GM23338 (cell line): ENCODE measurements at regions not wholly inside any gene's neighbourhood (a gene's known extent, or its start where the extent isn't known, plus 50 kb on each side); places are given as distances from the start of the nearest gene placed in this dataset.

Experiments used
- ATAC-seq: fragments of 200-7000 bp; cut with Tn5 transposase; 3 replicates; pipeline ENCODE4 v1.9.1; 2020
- DNase-seq: peaks from one replicate; pipeline ENCODE4 v3.0.0-alpha.2; 2015; ENCODE audit warnings: low spot score
- H2AFZ ChIP-seq: fragments of 200-600 bp; sonication (generic); 2 replicates; pipeline ENCODE4 v1.8.0; 2016; ENCODE audit warnings: antibody characterized with exemption, mild to moderate bottlenecking, moderate library complexity
- H3F3A ChIP-seq: fragments of 200-600 bp; sonication (generic); replicated peaks from 2 replicates; pipeline ENCODE4 v1.8.0; 2017; ENCODE audit warnings: antibody characterized with exemption, mixed run types, low read depth
- H3K27ac ChIP-seq: fragments of 200-600 bp; sonication (generic); 2 replicates; pipeline ENCODE4 v1.6.1; 2016; ENCODE audit warnings: low read depth
- H3K27me3 ChIP-seq: fragments of 200-600 bp; sonication (generic); 2 replicates; pipeline ENCODE4 v1.8.0; 2016; ENCODE audit warnings: mild to moderate bottlenecking, mixed run types, moderate library complexity; ENCODE audit not compliant: insufficient read depth
- H3K36me3 ChIP-seq: fragments of 200-600 bp; sonication (generic); 2 replicates; pipeline ENCODE4 v1.8.0; 2016; ENCODE audit warnings: mild to moderate bottlenecking; ENCODE audit not compliant: insufficient read depth
- H3K4me1 ChIP-seq: fragments of 200-600 bp; sonication (generic); 2 replicates; pipeline ENCODE4 v1.8.0; 2016; ENCODE audit warnings: mild to moderate bottlenecking, moderate library complexity; ENCODE audit not compliant: insufficient read depth
- H3K4me2 ChIP-seq: fragments of 200-600 bp; sonication (generic); 2 replicates; pipeline ENCODE4 v1.7.1; 2017; ENCODE audit warnings: mixed run types
- H3K4me3 ChIP-seq: fragments of 200-600 bp; sonication (generic); 2 replicates; pipeline ENCODE4 v1.6.1; 2016; ENCODE audit warnings: mixed run types
- H3K79me2 ChIP-seq: fragments of 200-600 bp; sonication (generic); replicated peaks from 2 replicates; pipeline ENCODE4 v1.8.0; 2017; ENCODE audit warnings: mild to moderate bottlenecking; ENCODE audit not compliant: insufficient read depth
- H3K9me2 ChIP-seq: fragments of 200-600 bp; sonication (generic); 2 replicates; pipeline ENCODE4 v1.8.0; 2017; ENCODE audit not compliant: insufficient read depth
- H4K20me1 ChIP-seq: fragments of 200-600 bp; sonication (generic); replicated peaks from 2 replicates; pipeline ENCODE4 v1.8.0; 2017; ENCODE audit warnings: mild to moderate bottlenecking; ENCODE audit not compliant: insufficient read depth
- H3K27ac Mint-ChIP-seq: 2 replicates; pipeline ENCODE4 v1.8.0; 2020; ENCODE audit warnings: inconsistent platforms, mild to moderate bottlenecking, moderate library complexity, mixed read lengths
- H3K27me3 Mint-ChIP-seq: 3 replicates; pipeline ENCODE4 v1.8.0; 2022; ENCODE audit warnings: low read depth, mild to moderate bottlenecking, moderate library complexity, mixed read lengths, inconsistent platforms; ENCODE audit not compliant: insufficient read depth, poor library complexity
- H3K36me3 Mint-ChIP-seq: 3 replicates; pipeline ENCODE4 v1.8.0; 2021; ENCODE audit warnings: low read depth, mild to moderate bottlenecking, inconsistent platforms, moderate library complexity, mixed read lengths
- H3K4me1 Mint-ChIP-seq: 3 replicates; pipeline ENCODE4 v1.8.0; 2020; ENCODE audit warnings: mild to moderate bottlenecking, inconsistent platforms, mixed read lengths
- H3K4me3 Mint-ChIP-seq: 3 replicates; pipeline ENCODE4 v1.8.0; 2021; ENCODE audit warnings: moderate library complexity, mild to moderate bottlenecking, inconsistent platforms, mixed read lengths
- H3K9me3 Mint-ChIP-seq: 3 replicates; pipeline ENCODE4 v1.8.0; 2020; ENCODE audit warnings: moderate library complexity, mild to moderate bottlenecking, inconsistent platforms, mixed read lengths
- CREB1 ChIP-seq: fragments of 250-450 bp; sonication (Bioruptor Pico); IDR thresholded peaks from 2 replicates; pipeline ENCODE4 v1.5.0; 2020; ENCODE audit warnings: low read depth, mild to moderate bottlenecking, moderate library complexity
- ETS1 ChIP-seq: IDR thresholded peaks from 2 replicates; pipeline ENCODE4 v1.6.1; 2016; ENCODE audit warnings: antibody characterized with exemption
- EZH2 ChIP-seq: fragments of 200-600 bp; sonication (generic); IDR thresholded peaks from one replicate; pipeline ENCODE4 v1.8.0; 2017; ENCODE audit warnings: antibody characterized with exemption, mild to moderate bottlenecking, low read depth; ENCODE audit not compliant: unreplicated experiment
- EZH2phosphoT487 ChIP-seq: fragments of 200-600 bp; sonication (generic); IDR thresholded peaks from one replicate; pipeline ENCODE4 v1.8.1; 2018; ENCODE audit warnings: antibody characterized with exemption; ENCODE audit not compliant: unreplicated experiment
- JUNB ChIP-seq: IDR thresholded peaks from one replicate; pipeline ENCODE4 v1.6.1; 2016; ENCODE audit warnings: antibody characterized with exemption; ENCODE audit not compliant: unreplicated experiment
- NANOG ChIP-seq: IDR thresholded peaks from 2 replicates; pipeline ENCODE4 v1.6.1; 2016; ENCODE audit warnings: antibody characterized with exemption, borderline replicate concordance
- POLR2AphosphoS5 ChIP-seq: IDR thresholded peaks from 2 replicates; pipeline ENCODE4 v1.6.1; 2016; ENCODE audit warnings: antibody characterized with exemption, low read depth
- STAT1 ChIP-seq: IDR thresholded peaks from one replicate; pipeline ENCODE4 v1.6.1; 2016; ENCODE audit warnings: antibody characterized with exemption; ENCODE audit not compliant: unreplicated experiment
- ZNF114 ChIP-seq: fragments of 250-450 bp; sonication (Bioruptor Pico); IDR thresholded peaks from 2 replicates; pipeline ENCODE4 v1.5.0; 2020; ENCODE audit warnings: mild to moderate bottlenecking, moderate library complexity
- ZNF331 ChIP-seq: fragments of 250-450 bp; sonication (Bioruptor Pico); IDR thresholded peaks from 2 replicates; pipeline ENCODE4 v1.5.0; 2020; ENCODE audit warnings: low read depth, mild to moderate bottlenecking, moderate library complexity
- TF ChIP-seq, protein P1 (sequence below): IDR thresholded peaks from one replicate; pipeline ENCODE4 v1.6.1; 2018; ENCODE audit warnings: antibody characterized with exemption; ENCODE audit not compliant: unreplicated experiment
- TF ChIP-seq, protein P2 (sequence below): fragments of 250-450 bp; sonication (Bioruptor Pico); IDR thresholded peaks from 2 replicates; pipeline ENCODE4 v1.5.0; 2020; ENCODE audit warnings: mild to moderate bottlenecking, moderate library complexity
- TF ChIP-seq, protein P3 (sequence below), 2 experiments: fragments of 200-600 bp in 1 of 2; sonication (generic) in 1 of 2; conservative IDR thresholded peaks; 2 replicates each; pipeline versions ENCODE4 v1.5.1 to v1.6.1; 2016 to 2017; ENCODE audit warnings: antibody characterized with exemption in 2 of 2, low read depth in 2 of 2, mild to moderate bottlenecking in 2 of 2, moderate library complexity in 1 of 2

DNA sequence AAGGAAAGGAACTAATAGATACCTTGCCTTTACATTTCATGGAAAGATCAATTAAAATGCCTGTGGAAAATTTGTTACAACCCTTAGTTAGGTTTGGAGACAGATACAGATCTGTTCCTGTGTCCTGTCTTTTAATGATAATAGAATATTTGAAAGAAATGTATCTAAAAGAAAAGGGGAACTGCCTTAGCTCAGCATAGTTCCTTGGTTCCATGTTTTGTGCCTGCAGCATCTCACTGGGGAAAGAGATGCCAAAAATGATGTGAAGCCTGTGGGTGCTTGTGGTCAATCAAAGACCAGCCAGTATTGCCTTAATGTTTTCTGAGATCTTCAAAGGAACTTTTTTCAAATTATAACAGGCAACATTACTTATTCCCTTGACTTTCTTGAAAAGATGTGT is 147.6 kb downstream of the ADCYAP1 start:
- Histone ChIP-seq H3K4me2 (no peak overlapping the region), H3K4me3 (no peak overlapping the region), H3K27ac (no peak overlapping the region), H2AFZ (no peak overlapping the region), H3F3A (no peaks in the 10 kb centered on the region), H3K36me3 (peaks cover 5% of the 10 kb centered on the region; the same call in 1 of the 2 replicates), H3K27me3 (no peaks in the 10 kb centered on the region), H3K4me1 (peaks cover 9% of the 10 kb centered on the region), H4K20me1 (no peaks in the 10 kb centered on the region), H3K9me2 (no peaks in the 10 kb centered on the region), H3K79me2 (0 out of 2 replicates have a peak, but pooled peaks cover 7% of the 10 kb centered on the region)
- Mint-ChIP-seq H3K4me1 (no peaks in the 10 kb centered on the region; the same call in 2 of the 3 replicates), H3K27ac (no peak overlapping the region), H3K4me3 (no peak overlapping the region), H3K36me3 (no peaks in the 10 kb centered on the region), H3K27me3 (no peaks in the 10 kb centered on the region), H3K9me3 (peaks cover 6% of the 10 kb centered on the region; the same call in 2 of the 3 replicates)
- DNase-seq = no peak
- no peak for ATAC-seq
- TF ChIP-seq EZH2phosphoT487 = no peak
- TF ChIP-seq POLR2AphosphoS5 = no peak
- TF ChIP-seq STAT1 = no peak
- TF ChIP-seq EZH2 = no peak
- no peak for TF ChIP-seq NANOG
- no peak for TF ChIP-seq ZNF114 (CRISPR knock-in tag)
- no peak for TF ChIP-seq ZNF331 (CRISPR knock-in tag)
- no peak for TF ChIP-seq JUNB
- TF ChIP-seq, protein P1, sequence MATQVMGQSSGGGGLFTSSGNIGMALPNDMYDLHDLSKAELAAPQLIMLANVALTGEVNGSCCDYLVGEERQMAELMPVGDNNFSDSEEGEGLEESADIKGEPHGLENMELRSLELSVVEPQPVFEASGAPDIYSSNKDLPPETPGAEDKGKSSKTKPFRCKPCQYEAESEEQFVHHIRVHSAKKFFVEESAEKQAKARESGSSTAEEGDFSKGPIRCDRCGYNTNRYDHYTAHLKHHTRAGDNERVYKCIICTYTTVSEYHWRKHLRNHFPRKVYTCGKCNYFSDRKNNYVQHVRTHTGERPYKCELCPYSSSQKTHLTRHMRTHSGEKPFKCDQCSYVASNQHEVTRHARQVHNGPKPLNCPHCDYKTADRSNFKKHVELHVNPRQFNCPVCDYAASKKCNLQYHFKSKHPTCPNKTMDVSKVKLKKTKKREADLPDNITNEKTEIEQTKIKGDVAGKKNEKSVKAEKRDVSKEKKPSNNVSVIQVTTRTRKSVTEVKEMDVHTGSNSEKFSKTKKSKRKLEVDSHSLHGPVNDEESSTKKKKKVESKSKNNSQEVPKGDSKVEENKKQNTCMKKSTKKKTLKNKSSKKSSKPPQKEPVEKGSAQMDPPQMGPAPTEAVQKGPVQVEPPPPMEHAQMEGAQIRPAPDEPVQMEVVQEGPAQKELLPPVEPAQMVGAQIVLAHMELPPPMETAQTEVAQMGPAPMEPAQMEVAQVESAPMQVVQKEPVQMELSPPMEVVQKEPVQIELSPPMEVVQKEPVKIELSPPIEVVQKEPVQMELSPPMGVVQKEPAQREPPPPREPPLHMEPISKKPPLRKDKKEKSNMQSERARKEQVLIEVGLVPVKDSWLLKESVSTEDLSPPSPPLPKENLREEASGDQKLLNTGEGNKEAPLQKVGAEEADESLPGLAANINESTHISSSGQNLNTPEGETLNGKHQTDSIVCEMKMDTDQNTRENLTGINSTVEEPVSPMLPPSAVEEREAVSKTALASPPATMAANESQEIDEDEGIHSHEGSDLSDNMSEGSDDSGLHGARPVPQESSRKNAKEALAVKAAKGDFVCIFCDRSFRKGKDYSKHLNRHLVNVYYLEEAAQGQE = no peak
- TF ChIP-seq CREB1 (CRISPR knock-in tag) = no peak
- TF ChIP-seq, protein P2, sequence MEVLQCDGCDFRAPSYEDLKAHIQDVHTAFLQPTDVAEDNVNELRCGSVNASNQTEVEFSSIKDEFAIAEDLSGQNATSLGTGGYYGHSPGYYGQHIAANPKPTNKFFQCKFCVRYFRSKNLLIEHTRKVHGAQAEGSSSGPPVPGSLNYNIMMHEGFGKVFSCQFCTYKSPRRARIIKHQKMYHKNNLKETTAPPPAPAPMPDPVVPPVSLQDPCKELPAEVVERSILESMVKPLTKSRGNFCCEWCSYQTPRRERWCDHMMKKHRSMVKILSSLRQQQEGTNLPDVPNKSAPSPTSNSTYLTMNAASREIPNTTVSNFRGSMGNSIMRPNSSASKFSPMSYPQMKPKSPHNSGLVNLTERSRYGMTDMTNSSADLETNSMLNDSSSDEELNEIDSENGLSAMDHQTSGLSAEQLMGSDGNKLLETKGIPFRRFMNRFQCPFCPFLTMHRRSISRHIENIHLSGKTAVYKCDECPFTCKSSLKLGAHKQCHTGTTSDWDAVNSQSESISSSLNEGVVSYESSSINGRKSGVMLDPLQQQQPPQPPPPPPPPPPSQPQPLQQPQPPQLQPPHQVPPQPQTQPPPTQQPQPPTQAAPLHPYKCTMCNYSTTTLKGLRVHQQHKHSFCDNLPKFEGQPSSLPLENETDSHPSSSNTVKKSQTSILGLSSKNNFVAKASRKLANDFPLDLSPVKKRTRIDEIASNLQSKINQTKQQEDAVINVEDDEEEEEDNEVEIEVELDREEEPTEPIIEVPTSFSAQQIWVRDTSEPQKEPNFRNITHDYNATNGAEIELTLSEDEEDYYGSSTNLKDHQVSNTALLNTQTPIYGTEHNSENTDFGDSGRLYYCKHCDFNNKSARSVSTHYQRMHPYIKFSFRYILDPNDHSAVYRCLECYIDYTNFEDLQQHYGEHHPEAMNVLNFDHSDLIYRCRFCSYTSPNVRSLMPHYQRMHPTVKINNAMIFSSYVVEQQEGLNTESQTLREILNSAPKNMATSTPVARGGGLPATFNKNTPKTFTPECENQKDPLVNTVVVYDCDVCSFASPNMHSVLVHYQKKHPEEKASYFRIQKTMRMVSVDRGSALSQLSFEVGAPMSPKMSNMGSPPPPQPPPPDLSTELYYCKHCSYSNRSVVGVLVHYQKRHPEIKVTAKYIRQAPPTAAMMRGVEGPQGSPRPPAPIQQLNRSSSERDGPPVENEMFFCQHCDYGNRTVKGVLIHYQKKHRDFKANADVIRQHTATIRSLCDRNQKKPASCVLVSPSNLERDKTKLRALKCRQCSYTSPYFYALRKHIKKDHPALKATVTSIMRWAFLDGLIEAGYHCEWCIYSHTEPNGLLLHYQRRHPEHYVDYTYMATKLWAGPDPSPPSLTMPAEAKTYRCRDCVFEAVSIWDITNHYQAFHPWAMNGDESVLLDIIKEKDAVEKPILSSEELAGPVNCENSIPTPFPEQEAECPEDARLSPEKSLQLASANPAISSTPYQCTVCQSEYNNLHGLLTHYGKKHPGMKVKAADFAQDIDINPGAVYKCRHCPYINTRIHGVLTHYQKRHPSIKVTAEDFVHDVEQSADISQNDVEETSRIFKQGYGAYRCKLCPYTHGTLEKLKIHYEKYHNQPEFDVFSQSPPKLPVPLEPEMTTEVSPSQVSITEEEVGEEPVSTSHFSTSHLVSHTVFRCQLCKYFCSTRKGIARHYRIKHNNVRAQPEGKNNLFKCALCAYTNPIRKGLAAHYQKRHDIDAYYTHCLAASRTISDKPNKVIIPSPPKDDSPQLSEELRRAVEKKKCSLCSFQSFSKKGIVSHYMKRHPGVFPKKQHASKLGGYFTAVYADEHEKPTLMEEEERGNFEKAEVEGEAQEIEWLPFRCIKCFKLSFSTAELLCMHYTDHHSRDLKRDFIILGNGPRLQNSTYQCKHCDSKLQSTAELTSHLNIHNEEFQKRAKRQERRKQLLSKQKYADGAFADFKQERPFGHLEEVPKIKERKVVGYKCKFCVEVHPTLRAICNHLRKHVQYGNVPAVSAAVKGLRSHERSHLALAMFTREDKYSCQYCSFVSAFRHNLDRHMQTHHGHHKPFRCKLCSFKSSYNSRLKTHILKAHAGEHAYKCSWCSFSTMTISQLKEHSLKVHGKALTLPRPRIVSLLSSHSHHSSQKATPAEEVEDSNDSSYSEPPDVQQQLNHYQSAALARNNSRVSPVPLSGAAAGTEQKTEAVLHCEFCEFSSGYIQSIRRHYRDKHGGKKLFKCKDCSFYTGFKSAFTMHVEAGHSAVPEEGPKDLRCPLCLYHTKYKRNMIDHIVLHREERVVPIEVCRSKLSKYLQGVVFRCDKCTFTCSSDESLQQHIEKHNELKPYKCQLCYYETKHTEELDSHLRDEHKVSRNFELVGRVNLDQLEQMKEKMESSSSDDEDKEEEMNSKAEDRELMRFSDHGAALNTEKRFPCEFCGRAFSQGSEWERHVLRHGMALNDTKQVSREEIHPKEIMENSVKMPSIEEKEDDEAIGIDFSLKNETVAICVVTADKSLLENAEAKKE = no peak
- no peak for TF ChIP-seq ETS1
- TF ChIP-seq, protein P3, sequence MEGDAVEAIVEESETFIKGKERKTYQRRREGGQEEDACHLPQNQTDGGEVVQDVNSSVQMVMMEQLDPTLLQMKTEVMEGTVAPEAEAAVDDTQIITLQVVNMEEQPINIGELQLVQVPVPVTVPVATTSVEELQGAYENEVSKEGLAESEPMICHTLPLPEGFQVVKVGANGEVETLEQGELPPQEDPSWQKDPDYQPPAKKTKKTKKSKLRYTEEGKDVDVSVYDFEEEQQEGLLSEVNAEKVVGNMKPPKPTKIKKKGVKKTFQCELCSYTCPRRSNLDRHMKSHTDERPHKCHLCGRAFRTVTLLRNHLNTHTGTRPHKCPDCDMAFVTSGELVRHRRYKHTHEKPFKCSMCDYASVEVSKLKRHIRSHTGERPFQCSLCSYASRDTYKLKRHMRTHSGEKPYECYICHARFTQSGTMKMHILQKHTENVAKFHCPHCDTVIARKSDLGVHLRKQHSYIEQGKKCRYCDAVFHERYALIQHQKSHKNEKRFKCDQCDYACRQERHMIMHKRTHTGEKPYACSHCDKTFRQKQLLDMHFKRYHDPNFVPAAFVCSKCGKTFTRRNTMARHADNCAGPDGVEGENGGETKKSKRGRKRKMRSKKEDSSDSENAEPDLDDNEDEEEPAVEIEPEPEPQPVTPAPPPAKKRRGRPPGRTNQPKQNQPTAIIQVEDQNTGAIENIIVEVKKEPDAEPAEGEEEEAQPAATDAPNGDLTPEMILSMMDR (conservative IDR thresholded peaks at IDR 0.05; ENCODE audit: low read depth in 2 of 2) = no peak
